NCI-H146 treated with DMSO at 0.1 percent for 48 hours (cell line): ENCODE measurements at regions not wholly inside any gene's neighbourhood (a gene's known extent, or its start where the extent isn't known, plus 50 kb on each side); places are given as distances from the start of the nearest gene placed in this dataset.

Experiments used
- DNase-seq: peaks from one replicate; lab custom pipeline; 2025; ENCODE audit not compliant: unreplicated experiment; lab: John Stamatoyannopoulos, UW

DNA sequence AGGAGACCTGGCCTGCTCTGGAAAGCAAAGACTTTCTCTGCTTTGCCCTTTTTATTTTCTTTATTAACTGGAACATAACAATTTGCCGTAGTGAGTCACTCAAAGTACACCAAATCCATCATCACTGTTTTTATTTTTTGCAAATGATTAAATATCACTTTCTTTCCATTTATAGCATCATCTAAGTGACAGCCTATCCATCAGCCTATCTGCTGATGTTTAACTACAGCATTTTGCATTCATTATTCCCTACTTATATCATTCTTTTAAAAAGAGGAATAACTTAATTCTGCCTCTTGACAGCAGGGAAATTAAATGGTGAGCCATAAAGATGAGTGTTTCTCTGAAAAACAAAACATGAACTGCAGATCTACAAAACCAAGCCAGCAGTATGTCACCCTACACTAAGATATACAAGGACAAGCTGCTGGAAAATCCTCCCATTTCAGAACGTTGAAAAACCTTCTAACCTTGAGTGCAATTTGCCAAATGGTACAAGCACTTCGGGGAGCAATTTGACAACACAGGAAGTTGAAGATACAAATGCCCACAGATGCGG is 821.3 kb upstream of the TMEM132C start:
- no peak for DNase-seq

DNA sequence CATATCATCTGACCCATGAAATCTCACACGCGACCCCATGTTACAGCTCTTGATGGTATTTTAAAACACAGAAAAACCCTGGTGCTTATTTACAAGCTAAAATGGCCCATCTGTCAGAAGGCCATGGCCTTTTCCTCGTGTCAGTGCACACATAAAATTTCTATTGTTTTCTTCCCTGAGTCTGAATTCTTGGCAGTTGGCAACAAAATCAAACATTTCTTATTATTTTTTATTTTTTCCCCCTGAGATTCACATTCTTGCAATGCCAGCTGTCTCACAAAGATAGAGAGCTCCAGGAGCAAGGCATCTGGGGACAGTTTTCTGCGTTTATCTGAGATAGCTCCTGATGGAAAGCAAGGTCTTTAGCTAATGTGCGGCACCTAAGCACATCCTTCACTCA is 818.1 kb upstream of the TMEM132C start:
- DNase-seq: no peak

- DNase-seq: no peak
Observed at GRCh38 chr12:127450826-127451225, 816.1 kb upstream of the TMEM132C start.

- DNase-seq: no peak
Observed at GRCh38 chr12:127455347-127456265, 811.4 kb upstream of the TMEM132C start.

- no peak for DNase-seq
Observed at GRCh38 chr12:127457726-127458125, 809.2 kb upstream of the TMEM132C start.

- no peak for DNase-seq
Observed at GRCh38 chr12:127459166-127459565, 807.8 kb upstream of the TMEM132C start.

- no peak for DNase-seq
Observed at GRCh38 chr12:127459687-127460086, 807.3 kb upstream of the TMEM132C start.

GRCh38 chr12:127463237-127463636 is 803.7 kb upstream of the TMEM132C start:
- DNase-seq: no peak

DNA sequence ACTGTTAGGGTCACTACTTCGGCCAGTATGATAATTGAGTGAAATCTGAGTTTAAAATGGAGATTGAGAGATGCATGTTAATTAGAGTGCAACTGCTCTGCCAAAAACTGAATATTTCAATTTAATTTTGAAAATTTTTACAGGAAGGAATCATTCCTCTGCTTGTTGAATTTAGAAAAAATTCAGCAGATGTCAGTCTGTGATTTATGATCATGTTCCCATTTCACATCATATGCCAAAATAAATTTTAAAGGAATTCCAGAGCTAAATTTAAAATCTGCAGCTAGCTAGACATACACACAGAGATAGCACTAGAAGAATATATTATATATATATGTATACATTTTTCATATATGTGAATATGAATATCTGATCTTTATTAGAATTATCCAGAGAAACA is 797.6 kb upstream of the TMEM132C start:
- no peak for DNase-seq

GRCh38 chr12:127473766-127474165 is 793.2 kb upstream of the TMEM132C start:
- DNase-seq: no peak

GRCh38 chr12:127479256-127479655 is 787.7 kb upstream of the TMEM132C start:
- no peak for DNase-seq

DNA sequence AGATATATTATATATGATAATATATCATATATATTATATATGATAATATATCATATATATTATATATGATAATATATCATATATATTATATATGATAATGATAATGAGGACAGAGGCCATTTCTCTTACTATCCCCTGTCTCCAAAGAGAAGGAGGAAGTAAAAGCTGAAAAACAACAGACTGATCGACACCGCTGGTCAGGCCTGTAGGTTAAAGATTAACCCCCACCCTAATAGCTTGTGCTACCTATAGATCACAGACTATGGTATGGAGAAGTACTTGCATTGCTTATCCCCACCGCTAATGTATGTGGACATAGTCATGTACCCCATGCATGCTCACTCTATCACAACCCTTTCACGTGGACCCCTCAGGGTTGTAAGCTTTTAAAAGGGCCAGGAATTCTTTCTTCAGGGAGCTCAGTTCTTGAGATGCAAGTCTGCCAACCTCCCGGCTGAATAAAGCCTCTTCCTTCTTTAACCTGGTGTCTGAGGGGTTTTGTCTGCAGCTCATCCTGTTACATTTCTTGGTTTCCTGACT is 786.1 kb upstream of the TMEM132C start:
- no peak for DNase-seq

DNA sequence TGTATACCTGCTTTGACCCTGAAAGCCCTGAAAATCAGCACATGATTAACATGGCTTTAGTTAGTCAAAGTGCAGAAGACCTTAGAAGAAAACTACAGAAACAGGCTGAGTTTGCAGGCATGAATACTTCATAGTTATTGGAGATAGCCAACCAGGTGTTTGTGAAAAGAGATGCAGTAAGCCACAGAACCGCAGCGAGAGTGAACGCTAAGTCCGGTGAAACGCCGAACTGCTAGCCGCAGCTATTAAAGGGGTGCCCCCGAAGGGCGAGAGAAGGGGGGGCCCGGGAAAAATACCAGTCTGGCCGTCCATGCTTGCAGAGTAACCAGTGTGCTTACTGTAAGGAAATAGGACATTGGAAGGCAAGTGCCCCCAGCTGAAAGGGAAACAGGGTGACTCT is 784.0 kb upstream of the TMEM132C start:
- no peak for DNase-seq

DNA sequence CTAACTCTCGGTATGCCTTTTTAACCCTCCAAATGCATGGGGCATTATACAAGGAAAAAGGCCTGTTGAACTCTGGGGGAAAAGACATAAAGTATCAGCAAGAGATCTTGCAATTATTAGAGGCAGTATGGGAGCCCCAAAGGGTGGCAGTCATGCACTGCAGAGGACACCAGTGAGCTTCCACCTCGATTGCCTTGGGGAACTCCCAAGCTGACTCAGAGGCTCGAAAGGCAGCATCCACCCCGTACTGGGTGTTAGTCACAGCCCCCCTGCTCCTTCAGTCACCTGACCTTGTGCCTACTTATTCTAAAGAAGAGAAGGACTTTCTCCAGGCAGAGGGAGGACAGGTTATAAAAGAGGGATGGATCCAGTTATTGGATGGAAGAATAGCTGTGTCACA is 781.4 kb upstream of the TMEM132C start:
- no peak for DNase-seq

DNA sequence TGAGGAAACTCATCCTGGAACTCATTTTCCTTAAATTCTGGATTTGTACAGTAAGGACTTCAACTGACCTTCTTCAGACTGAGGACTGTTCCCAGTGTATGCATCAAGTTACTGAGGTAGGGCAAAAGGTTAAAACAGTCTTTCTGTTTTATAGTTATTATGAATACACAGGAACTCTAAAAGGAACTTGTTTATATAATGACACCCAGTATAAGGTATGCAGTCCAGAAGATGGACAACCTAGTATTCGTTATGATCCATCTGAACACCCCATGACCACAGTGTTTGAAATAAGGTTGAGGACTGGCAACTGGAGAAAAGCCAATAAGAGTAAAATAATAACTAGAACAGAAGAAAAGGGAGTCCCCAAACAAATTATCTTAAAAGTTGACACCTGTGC is 779.9 kb upstream of the TMEM132C start:
- DNase-seq: no peak

DNA sequence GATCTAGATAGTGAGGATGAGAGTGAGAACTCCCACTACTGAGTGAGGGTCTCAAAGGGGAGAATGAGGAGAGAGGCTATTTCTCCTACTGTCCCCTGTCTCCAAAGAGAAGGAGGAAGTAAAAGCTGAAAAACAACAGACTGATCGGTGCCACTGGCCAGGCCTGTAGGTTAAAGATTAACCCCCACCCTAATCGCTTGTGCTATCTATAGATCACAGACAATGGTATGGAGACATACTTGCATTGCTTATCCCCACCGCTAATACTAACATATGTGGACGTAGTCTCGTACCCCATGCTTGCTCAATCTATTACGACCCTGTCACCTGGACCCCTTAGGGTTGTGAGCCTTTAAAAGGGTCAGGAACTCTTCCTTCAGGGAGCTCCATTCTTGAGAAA is 777.9 kb upstream of the TMEM132C start:
- no peak for DNase-seq

- DNase-seq: no peak
Observed at GRCh38 chr12:127494961-127495915, 771.7 kb upstream of the TMEM132C start.

DNA sequence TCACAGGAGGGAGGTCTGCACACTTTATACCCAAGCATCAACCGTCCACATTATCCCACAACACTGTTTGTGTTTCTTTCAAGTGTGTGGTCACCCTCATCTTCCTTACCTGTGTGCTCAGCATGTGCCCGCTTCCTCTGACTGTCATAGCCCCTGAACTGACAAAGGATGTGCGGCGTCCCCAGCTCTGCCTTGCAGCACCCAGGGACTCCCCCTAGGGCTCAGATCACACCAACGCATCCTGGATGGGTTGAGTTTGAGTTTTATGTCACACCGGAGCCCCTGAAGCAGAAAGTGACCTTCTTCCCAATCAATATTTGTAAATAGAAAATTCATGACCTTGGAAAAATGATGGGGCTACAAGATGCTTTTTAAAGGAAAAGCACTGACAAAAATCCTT is 770.7 kb upstream of the TMEM132C start:
- DNase-seq: peak; percentile 9

GRCh38 chr12:127500512-127501035 is 766.4 kb upstream of the TMEM132C start:
- DNase-seq: no peak

- DNase-seq: no peak
Observed at GRCh38 chr12:127501916-127502315, 765.1 kb upstream of the TMEM132C start.

- DNase-seq: no peak
Observed at GRCh38 chr12:127503246-127503645, 763.7 kb upstream of the TMEM132C start.
